Glomerular visceral epithelial cell (primary cell): ENCODE measurements at regions not wholly inside any gene's neighbourhood (a gene's known extent, or its start where the extent isn't known, plus 50 kb on each side); places are given as distances from the start of the nearest gene placed in this dataset.

Experiments used
- DNase-seq: peaks from one replicate; pipeline ENCODE4 v3.0.0-alpha.2; 2016; ENCODE audit errors: extremely low spot score

DNA sequence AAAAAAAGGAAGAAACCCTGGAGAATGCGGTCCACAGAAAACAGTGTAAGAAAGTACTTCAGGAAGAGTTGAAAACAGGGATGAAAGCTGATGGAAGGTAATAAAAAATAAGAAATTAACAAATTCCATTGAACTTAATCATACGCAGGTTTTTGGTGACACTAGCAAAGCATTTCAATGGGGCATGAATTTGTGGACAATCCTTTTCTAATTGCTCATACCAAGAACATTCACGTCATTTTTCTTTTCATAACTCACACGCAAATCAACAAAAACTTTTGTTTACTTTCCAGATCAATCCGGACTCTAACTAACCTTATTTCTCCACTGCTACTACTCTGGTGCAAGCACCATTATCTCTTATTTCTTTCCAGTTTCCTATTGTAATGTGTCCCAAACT is 1195.0 kb downstream of the SLITRK5 start:
- no peak for DNase-seq

GRCh38 chr13:88883741-88884140 is 1212.6 kb downstream of the SLITRK5 start:
- DNase-seq, result no peak

DNA sequence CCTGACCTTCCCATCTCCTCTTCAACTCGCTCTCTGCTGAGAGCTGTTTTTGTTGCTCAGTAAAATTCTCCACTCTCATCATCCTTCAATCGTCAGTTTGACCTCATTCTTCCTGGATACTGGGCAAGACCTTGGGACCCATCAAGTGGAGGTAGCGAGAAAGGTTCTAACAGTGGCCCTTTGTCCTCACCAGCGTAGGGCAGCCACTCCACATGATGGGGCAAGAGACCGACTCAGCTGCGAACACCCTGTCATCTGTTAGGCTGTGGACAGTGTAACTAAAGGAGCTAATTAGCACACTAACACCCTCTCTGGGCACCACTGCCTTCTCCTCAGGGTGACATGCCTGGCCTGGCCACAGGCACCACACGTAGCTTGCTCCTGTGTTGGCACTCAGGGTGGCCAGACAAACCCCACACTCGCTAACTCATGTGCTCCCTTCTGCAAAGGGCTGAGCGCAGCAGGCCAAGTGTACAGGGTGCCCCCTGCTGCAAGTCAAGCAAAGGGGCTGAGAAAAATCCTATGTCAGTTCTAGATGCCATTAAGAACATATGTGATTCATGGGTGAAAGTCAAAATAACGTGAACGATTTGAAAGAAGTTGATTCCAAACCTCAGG is 1216.0 kb downstream of the SLITRK5 start:
- no peak for DNase-seq

DNA sequence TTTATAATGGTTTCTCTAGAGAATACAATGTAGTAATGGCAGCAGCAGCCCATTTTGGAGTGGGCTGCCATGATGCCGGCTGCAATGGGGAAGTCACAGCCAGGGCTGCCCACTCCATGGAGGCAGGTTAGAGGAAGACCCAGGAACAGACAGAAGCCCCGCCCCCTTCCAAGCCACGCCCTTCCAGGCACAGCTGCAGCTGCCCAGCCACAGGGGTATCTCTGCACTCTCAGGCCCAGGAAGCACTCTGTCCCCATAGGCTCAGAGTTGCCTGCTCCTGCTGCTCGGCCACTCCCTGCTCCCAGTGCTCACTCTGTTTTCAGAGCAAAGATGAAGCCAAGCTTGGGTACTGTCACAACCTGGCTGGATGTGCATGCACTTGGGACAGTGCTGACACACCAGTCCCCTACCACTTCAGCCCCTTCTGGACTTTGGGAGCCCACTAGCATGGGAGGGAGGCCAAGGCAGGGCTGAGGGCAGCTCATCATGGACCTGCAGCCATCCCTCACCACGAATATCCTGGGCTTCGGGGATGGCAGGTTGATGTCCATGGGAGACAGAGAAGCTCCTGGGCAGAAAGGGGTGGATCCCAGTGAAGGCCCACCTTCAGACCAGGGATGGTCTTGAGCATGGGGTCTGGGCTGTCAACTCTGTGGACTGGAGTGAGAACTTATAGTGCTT is 1224.2 kb downstream of the SLITRK5 start:
- DNase-seq, result no peak

DNA sequence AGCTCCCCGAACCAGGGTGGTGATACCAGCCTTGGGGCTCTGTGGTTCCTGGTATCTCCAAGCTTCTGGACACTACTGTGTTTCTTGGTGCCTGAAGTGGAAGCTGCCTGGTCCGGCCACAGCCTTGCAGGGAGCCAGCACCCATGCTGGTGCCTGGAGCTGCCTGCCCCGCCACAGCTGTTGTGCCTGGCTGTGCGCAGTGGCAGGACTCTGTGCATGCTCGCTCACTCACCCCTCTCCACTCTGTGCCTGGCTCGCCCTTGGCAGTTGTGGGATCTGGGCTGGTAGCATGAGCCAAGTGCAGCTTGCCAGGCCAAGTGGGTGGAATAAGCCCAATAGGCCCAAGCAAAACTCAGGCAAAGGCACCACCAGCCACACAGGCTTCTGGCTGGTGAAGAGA is 1225.3 kb downstream of the SLITRK5 start:
- no peak for DNase-seq

DNA sequence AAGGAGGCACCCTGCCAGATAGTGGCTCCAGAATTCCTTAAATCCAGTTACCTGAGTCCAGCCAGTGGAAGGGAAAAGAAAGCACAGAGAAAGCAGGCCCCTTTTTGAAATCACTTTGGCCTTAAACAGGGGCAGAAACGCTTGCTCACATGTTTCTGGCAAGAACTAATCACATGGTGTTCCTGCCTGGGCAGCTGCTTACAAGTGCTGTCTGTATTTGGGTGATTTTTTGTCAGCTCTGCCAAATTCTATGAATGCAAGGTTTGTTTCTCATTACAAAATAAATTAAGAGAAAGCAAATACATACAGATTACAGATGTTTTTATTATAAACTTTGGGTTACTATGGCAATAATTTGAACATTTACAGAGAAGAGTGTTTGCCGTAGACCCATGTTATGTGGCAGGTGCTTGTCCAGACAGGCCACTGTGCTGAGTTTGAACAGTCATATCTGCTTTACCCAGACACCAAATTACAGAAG is 1237.8 kb downstream of the SLITRK5 start:
- DNase-seq, result no peak

DNA sequence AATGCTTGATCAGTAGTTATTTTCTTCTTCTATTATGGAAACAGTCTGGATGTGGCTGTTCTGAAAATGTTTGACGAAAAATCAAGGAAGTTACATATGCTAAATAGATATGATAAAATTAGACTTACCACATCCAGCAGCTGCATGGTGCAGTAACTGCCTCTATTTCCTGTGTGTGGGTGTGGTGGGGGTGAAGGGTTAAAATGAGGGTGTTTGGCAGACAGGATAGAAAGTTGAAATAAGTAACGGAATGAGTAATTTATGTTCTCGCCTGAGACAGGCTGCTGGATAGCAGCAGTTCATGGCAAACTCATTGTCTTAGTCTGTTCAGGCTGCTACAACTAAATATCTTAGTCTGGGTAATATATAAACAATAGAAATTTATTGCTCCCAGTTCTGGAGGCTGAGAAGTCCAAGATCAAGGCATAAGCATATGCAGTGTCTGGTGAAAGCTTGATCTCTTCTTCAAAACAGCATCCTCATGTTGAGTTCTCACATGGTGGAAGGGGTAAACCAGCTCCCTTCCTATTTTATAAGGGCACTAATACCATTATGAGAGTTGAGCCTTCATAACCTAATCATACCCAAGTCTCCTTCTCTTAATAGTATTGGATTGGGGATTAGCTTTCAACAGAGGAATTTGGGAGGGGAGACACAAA is 1248.9 kb downstream of the SLITRK5 start:
- DNase-seq, result no peak

- no peak for DNase-seq
These were observed 1254.8 kb downstream of the SLITRK5 start for GRCh38 chr13:88925954-88926353.

GRCh38 chr13:88926890-88927502 is 1255.8 kb downstream of the SLITRK5 start:
- no peak for DNase-seq

DNA sequence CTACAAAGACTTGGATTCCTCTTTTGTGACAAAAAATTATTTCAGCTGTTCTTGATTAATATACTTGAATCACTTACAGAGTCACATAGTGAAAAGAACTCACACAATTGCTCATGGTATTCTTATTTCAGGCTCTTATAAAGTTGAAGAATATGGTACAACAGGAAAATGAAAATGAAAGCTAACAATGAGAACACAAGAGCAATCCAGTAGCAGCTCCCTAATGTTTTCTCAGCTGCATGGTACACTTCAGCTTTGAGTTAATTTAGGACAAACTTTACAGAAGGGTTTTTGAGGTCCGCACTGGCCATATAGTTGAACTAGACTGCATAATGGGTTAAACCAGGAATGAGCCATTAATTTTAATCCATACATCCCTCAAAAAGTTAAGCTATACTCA is 1261.8 kb downstream of the SLITRK5 start:
- no peak for DNase-seq

- no peak for DNase-seq
These were observed 1266.2 kb downstream of the SLITRK5 start for GRCh38 chr13:88937384-88937783.

DNA sequence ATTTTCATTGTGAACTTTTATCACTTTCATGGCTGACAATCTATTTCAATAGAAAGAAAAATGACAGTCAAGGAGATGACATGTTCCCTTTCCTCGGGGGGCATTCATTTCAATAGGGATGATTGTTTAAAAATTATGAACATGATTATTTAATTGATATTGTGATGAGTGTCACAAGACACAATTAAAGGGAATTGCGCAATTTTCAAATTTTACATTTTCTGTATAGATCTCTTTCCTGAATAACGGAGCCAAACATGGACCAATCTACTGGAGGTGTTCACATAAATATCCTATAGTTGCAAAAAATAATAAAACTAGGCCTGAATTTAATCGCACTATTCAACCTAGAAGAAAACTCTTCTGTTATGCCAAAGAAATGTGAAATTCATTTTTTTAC is 1274.6 kb downstream of the SLITRK5 start:
- DNase-seq, result no peak

- DNase-seq, result no peak
These were observed 1277.3 kb downstream of the SLITRK5 start for GRCh38 chr13:88948501-88948900.

GRCh38 chr13:88958821-88959220 is 1287.7 kb downstream of the SLITRK5 start:
- no peak for DNase-seq

DNA sequence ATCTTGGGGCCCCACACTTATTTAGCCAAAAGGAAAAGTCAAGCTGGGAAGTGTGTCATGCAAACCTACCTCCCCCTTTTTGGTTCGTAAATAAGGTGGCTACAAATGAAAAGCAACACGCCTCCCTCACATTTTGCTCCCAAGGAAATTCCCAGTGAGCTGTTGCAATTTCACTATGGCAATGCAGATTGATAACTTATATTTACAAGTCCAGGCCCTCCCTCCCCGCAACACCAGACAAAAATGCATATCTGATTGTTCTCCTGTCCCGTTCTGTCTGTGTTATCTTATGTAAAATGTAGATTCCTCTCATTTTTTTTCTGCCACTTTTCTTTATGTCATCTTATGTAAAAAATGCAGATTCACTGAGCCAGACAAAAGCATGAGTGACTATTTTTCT is 1305.3 kb downstream of the SLITRK5 start:
- no peak for DNase-seq

DNA sequence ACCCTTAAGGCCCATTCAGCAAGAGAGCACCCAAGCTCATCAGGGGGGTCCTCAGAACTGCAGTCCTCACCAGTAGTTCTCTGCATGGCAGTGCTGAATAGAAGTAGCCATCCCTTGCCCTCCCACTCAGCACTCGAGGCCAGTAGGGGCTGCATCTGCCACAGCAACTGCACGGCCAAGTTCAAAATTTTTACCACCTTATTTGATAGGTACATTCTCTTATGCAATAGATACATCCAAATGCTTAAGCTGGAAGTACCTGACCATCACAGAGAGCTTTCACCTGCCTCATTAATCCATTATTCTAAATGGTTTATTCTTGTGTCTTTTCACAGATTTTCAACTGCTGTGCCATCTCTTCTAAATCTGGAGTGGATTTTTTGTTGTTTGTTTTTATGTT is 1307.4 kb downstream of the SLITRK5 start:
- no peak for DNase-seq

GRCh38 chr13:88979465-88980175 is 1308.4 kb downstream of the SLITRK5 start:
- peak; percentile 1 for DNase-seq

- DNase-seq, result no peak
These were observed 1332.5 kb downstream of the SLITRK5 start for GRCh38 chr13:89003656-89004055.

GRCh38 chr13:89011615-89012014 is 1340.4 kb downstream of the SLITRK5 start:
- DNase-seq, result no peak

DNA sequence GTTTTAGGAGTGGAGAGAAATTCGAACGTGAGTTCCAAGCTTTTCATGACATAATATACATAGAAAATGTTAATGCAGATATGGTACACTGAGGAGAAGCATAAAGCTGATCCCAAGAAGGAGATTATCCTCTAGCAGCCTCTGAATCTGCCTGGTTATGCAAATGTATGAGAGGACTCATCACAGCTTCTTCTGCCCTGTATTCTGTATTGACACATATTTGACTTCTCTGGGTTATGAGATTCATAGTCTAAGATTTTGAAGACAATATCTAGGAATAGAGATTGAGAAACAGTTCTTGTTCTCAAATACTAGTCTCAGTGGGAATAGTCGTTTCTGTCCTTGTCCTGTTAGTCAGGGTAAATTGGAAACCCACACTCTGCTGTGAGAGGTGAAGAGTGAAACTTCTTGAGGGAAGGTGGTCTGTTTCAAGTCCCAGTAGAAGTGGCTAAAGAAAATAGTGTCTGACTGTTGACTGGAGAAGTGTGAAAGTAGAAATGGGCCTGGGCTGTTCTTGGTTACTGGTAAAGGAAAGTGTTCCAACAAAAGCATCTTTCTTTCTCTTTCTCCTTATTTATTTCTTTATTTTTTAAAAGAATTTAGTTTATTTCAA is 1356.6 kb downstream of the SLITRK5 start:
- DNase-seq, result no peak

- DNase-seq, result no peak
These were observed 1357.9 kb downstream of the SLITRK5 start for GRCh38 chr13:89029062-89029461.

- DNase-seq, result no peak
These were observed 1362.8 kb downstream of the SLITRK5 start for GRCh38 chr13:89034015-89034414.
